GM18861 (cell line): ENCODE measurements at regions not wholly inside any gene's neighbourhood (a gene's known extent, or its start where the extent isn't known, plus 50 kb on each side); places are given as distances from the start of the nearest gene placed in this dataset.
"Not testable (repeated sequence)": the region's sequence is repeated elsewhere in the genome, so short reads cannot be mapped to it uniquely, and the experiment has no call there.

Experiments used
- ATAC-seq: cut with Tn5 transposase; IDR thresholded peaks from one replicate; pipeline ENCODE4 v1.9.1; 2021; ENCODE audit not compliant: unreplicated experiment

DNA sequence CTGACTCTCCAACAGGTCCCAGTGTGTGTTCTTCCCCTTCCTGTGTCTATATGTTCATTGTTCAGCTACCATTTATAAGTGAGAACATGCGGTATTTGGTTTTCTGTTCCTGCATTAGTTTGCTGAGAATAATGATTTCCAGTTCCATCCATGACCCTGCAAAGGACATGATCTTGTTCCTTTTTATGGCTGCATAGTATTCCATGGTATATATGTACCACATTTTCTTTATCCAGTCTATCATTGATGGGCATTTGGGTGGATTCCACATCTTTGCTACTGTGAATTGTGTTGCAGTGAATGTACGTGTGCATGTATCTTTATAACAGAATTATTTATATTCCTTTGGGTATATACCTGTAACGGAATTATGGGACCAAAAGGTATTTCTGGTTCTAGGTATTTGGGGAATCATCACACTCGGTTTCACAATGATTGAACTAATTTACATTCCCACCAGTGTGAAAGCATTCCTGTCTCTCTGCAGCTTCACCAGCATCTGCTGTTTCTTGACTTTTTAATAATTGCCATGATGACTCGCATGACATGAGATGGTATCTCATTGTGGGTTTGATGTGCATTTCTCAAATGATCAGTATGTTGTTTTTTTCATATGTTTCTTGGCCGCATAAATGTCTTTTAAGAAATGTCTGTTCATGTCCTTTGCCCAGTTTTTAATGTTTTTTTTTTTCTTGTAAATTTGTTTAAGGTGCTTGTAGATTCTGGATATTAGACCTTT is 60.2 kb downstream of the LSMEM1 start:
- no peak for ATAC-seq

DNA sequence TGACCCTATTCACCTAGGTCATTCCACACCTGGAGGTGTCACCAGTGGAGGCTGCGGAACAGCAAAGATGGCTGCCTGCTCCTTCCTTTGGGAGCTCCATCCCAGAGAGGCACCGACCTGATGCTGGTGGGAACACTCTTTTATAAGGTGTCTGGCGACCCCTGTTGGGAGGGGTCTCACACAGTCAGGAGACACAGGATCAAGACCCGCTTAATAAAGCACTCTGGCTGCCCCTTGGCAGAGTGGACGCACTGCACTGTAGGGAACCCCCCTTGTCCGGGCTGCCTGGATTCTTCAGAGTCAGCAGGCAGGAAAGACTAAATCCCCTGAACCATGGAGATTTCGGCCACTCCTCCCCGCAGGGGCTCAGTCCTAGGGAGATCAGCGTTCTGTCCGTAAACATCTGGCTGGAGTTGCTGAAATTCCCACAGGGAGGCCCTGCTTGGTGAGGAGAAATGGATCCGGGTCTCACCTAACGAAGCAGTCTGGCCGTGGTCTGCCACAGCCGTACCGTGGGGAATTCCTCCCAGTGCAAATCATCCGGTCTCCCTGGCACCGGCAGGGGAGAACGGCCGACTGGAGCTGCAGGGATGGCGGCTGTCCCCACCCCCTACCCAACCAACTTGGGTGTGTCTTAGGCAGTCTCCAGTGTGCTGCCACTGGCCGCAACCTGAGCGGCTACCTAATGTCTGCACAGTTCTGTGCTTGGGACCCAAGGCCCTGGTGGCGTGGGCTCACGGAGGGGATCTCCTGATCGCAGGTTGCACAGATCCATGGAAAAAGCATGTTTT is 66.1 kb downstream of the LSMEM1 start:
- ATAC-seq, result no peak

DNA sequence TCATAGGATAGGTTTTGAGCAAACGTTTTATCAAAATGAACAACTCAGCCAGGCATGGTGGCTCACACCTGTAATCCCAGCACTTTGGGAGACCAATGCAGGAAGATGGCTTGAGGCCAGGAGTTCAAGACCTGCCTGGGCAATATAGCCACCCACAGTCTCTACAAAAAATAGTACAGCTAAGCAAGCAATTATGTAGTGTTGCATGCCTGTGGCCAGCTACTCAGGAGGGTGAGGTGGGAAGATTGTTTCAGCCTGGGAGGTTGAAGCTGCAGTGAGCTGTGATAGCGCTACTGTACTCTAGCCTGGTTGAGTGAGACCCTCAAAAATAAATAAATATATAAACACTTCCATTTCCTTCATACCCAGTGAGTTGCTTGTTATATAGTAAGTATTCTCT is 67.1 kb downstream of the LSMEM1 start:
- no peak for ATAC-seq

DNA sequence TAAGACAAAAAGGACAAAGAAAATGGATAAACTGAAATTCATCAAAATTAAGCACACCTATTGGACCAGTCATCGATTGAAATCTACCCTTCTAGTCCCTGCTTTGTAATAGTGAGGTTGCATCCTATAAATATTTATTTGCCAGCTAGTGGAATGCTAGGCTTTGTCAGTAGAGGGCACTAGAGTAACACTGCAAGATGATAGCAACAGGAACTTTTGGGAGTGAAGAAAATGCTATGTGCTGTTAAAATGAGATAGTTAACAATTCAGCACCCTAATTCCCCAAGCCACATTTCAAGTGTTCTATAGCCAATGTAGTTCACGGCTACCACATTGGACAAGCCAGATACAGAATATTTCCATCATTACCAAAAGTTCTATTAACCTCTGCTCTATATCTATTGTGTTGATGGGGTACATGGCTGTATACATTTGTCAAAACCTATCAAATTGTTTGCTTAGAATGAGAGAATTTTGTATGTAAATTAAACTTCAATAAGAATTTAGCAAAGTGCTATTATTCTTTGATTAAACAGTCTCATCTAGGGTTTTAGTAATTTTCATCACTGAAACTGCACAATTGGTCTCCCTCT is 69.8 kb downstream of the LSMEM1 start:
- ATAC-seq, result peak; percentile 98

DNA sequence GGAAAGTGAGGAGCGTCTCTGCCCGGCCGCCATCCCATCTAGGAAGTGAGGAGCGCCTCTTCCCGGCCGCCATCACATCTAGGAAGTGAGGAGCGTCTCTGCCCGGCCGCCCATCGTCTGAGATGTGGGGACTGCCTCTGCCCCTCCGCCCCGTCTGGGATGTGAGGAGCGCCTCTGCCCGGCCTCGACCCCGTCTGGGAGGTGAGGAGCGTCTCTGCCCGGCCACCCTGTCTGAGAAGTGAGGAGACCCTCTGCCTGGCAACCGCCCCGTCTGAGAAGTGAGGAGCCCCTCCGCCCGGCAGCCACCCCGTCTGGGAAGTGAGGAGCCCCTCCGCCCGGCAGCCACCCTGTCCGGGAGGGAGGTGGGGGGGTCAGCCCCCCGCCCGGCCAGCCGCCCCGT is 70.7 kb downstream of the LSMEM1 start:
- not testable (repeated sequence) for ATAC-seq

DNA sequence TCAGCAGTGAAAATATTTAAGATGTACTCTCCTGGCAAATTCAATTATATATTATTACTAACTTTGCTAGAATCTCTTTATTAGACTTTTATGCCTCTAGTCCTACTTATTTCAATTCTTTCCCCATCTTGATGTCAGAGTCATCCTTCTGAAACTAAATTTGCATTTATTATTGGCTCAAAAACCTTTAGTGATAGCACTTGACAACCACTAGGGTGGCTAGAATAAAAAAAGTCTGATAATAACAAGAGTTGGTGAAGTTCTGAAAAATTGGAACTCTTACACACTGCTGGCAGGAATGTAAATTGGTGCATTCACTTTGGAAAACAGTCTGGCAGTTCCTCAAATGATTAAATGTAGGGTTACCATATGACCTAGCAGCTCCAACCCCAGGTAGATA is 73.8 kb downstream of the LSMEM1 start:
- no peak for ATAC-seq

DNA sequence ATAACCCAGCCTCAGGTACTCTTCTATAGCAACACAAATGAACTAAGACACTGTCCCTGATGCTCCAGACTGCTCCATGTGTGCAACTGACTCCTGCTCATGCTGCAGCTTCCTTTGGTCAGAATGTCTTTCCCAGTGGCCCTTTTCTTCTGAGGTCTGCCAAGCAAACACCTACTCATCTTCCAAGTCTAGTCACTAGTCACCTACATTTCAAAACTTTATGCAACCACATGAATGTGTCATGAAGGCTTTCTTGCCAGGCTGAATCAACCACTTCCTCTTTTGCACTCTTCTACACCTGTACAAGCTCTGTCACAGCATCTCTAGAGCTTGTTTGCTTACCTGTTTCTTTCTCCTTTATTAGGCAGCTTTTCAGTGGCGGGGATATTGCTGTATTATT is 75.8 kb downstream of the LSMEM1 start:
- peak; percentile 95 for ATAC-seq

DNA sequence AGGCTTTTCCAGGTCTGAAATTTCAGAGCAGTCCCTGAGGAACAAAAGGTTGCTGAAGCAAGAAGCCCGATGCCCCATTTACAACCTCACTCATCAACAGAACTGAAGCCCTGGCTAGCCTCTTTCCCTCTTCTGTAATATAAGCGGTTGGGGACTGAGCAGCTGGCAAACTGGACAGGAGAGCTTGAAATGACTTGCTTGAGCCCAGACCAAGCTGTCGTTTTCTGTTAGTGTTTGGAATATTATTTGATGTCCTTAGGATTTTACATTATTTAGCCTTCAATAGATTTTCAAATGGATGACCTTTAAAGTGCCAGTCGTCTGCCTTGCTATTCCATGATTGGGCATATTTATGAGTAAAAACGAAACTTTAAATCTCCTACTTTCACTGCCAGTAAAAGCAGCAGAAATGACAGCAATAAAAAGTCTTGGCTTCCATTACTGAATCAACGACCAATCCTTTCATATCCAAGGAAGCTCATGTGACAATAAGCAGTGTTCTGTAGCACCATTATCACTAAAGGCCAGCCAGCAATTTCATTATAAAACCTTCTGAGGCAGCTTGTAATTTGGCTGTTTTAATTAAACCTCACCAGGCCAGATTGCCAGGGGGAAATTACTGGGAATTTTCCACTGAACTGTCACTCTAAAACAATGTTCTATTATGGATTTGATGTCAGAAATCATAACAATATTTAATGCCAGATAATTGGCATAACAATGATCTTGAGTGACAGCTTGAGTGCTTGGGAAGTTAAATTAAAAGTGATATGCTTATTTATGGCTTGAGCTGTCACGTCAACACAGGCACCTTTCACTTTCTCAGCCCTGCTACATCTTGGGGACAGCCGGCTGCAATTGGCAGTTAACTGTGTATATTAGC is 85.9 kb downstream of the LSMEM1 start:
- ATAC-seq, result no peak

DNA sequence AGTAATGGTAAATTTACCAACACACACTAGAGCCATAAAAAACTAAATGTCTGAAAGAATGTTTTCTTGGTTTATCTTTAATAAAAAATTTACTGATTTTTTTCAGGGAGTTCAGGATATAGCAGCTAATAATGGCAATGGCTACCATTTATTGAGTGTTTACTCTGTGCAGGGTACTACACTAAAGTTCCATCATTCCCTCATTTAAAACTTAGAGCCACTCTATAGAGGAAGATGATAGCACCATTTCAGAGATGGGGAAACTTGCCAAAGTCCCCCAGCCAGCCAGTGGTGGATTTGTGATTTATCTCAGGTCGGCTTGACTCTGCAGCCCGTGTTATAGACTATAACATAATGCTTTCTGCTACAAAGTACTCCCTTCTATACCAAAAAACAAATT is 86.6 kb downstream of the LSMEM1 start:
- ATAC-seq, result no peak

DNA sequence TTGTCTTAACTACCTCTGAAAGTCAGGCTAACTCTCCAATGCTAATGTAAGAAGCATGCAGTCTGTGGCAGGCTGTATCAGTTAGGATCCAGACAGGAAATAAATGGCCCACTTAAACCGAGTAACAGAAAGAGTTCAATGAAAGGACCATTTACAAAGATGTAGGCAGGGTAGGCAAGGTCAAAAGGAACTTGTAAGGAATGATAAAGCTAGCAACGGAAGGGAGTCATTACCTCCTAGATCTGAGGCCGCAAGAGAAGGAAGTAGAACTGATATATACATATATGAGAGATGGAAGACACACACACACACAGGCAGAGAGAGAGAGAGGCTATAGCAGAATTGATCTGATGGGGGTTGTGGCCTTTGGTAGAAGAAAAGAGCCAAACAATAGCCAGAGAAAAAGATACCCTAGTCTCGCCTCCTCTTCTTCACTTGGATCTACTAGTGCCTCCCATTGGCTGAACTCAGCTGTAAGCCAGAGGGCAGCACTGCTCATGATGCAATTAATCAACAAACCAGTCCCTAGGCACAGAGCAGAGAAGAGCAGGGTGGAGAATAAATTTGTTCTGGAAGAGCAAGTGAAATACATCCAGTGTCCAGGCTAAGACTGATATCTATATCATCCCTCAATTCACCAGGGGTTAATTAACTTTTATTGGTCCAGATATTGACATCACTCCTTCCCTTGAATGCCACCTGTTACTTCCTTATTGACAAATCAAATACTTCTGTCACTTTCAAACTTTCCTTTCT is 91.2 kb downstream of the LSMEM1 start:
- ATAC-seq, result no peak

DNA sequence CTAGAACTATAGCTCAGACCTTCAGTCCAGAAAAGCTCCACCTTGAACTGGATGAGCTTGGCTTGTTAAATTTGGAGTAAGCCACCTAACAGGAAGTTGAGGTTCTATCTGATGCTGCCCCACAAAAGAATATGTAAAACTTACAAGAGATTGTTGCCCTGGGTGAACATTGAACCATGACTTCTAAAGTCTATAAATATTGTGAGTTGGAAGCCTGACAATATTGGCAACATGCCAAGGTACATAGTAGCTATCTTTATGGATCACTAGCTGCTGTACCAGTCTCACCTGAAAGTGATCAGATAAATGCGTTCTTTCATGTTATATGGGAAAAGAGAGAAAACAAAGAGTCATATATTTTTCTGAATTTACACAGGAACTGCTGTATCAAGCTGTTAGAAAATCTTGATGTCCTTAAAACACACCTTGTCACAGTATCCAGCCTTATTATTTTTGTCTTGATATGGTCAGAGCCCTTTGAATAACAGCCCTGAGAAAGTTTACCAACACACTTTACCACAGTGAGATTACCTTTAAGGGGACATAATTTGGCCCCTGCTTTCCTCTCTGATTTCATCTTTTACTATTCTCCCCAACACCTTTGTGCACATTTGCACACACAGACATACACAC is 92.0 kb downstream of the LSMEM1 start:
- ATAC-seq, result no peak

DNA sequence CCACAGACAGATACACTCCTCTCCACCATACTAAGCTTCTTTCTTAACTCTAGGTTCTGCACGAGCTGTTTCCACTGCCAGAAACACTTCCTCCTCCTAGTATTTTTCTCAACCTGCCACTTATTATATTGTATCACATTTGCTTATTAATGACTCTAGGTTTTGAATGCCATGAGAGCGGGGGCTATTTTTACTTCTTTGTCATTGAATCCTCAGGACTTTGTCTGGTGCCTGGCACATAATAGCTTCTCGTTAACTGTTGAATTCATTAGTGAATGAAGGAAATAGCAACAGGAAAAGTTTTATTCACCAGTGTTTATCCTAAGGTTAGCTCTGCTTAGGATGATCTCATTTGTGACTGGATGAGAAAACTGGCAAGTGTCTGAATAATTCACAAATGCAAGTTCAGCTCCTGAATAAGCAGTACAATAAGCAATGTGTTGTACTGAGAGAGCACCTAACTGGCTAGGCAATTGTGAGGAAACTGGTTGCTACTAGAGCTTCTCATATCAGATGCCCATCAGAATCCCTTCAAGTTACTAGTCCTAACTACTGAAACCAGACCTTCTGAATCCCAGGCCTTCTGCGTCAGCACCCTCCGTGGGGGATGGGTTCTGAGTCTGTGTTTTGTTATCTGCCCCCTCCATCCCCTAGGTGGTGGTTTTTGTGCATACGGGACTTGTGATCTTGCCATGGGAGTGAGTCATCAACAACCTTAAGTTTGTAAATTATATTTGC is 92.7 kb downstream of the LSMEM1 start:
- no peak for ATAC-seq

DNA sequence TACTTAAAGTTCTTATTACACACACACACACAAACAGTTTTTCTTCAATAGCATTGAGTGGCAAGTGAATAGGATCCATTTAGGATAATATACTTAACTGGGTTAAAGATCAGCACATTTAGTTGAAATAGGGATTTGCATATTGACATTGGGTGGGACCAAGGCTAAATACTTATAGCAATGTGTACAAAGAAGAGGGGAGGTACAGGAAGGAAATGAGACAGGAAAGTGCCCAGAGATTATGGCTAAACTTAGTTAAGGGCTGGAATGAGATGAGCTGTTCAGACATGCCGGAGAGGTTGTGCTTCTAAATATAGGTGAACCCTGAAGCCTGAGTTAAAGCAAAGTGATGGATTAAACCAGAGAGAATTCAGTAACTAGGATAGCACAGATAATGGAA is 95.1 kb downstream of the LSMEM1 start:
- ATAC-seq, result no peak

DNA sequence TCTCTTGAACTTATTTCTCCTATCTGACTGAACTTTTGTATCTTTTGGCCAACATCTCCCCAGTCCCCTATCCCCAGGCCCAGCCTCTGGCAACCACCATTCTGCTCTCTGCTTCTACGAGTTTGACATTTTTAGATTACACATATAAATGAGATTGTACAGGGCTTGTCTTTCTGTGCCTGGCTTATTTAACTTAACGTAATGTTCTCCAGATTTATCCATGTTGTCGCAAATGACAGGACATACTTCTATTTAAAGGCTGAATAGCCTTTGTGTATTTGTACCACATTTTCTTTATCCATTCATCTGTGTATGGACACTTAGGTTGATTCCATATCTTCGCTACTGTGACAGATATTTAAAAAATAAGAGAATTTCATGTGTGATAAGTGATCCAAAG is 98.6 kb downstream of the LSMEM1 start:
- ATAC-seq, result no peak

DNA sequence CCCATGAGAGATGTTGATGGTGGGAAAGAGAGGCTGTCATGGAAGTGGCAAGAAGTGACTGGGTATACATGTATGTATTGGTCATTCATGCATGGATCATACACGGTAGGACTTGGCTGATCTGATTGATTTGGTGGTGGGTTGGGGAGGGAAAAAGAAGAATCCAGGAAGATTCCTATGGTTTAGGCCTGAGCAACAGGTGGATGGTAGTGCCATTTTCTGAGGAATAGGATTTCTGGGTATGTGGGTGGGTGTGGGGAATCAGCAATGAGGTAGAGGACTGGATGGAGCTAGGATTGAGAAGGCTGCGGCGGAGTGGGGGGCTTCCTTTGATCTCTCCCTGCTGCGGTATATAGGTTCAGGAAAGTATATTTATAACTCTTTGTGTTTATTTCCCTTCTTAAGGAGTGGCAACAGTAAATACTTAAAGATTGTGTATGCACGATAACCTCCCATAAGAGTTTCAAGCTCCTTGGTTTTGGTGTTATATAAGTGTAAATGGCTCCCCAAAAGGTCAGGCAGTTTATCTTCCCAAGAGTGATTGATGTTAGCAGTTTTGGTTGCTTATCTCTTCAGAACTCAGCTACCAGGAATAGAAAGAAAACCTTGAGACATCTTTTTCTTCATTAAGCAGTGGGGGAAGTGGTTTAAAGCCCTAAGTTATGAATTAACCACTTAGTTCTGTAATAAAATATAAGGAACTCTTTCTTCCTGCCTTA is 100.1 kb downstream of the LSMEM1 start:
- no peak for ATAC-seq

DNA sequence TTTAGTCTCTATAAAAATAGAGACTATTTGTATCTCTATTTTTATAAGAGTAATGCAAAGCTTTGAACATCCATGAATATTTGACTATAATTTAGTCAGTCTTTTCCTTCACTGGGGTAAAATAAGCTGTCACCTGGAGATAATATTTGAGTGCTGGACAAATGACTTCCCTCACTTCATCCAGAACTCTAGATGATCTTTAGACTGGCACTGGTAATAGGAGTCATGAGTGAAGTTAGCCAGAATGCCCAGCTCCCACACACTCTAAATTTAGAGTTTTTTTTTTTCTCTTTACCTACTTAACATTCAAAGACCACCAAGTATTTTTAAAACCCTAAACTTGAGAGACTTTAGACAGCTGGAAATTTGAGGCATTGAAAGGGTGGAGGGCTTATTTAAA is 100.7 kb downstream of the LSMEM1 start:
- no peak for ATAC-seq

DNA sequence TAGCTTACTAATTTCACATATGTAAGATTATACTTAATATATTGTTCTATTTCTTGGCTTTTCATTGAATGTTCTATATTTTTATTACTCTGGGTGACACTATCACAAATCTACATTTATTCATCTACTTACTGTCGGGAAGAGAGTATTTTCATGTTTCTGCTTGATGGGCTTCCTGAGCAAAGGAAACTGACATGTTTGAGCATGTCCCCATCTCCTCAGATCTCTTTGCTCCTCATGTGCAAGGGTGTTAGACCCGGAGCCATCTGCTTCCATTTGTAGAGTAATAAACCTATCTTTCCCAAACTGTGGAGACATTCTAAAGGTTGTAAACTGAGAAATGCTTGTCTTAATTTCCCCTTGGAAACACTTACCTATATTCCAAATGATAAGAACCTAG is 103.5 kb downstream of the LSMEM1 start:
- no peak for ATAC-seq

DNA sequence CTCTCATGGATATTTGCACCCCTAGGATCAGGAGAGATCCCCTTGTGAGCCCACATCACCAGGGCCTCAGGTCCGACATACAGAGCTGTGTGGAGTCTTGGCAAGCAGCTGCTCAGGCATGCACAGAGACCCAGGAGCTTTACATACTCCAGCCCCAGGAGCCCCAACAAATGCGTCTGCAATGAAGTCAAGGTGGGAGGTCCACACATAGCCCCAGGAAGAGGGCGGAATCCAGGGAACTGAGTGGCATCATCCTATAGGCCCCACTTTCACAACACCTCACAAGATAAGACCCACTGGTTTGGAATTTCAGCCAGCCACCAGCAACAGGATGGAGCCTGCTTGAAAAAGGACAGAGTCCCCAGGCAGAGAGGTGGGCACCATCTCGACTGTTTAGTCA is 106.7 kb downstream of the LSMEM1 start:
- ATAC-seq, result no peak
